Liver (tissue), 8 donors: ENCODE measurements at regions not wholly inside any gene's neighbourhood (a gene's known extent, or its start where the extent isn't known, plus 50 kb on each side); places are given as distances from the start of the nearest gene placed in this dataset.

Experiments used
- DNase-seq: peaks from one replicate; pipeline ENCODE4 v3.0.0-alpha.2; 2017; ENCODE audit warnings: low spot score
- H3K27ac ChIP-seq, 2 donors: one replicate each; pipeline ENCODE4 v1.7.0; 2013; ENCODE audit warnings: inconsistent platforms in 2 of 2, low read length in 2 of 2, control low read depth in 1 of 2, low read depth in 1 of 2, mild to moderate bottlenecking in 1 of 2
- H3K27me3 ChIP-seq, 4 donors: one replicate each; pipeline versions ENCODE4 v1.6.1 to v1.7.0; 2013; ENCODE audit warnings: low read length in 3 of 4, inconsistent platforms in 1 of 4, mild to moderate bottlenecking in 1 of 4, moderate library complexity in 1 of 4; ENCODE audit not compliant: control insufficient read depth in 4 of 4, insufficient read depth in 4 of 4
- H3K36me3 ChIP-seq, 4 donors: one replicate each; pipeline versions ENCODE4 v1.6.1 to v1.7.0; 2013; ENCODE audit warnings: low read length in 3 of 4, mild to moderate bottlenecking in 3 of 4, low read depth in 1 of 4, moderate library complexity in 1 of 4; ENCODE audit not compliant: control insufficient read depth in 4 of 4, insufficient read depth in 3 of 4
- H3K4me1 ChIP-seq, 4 donors: one replicate each; pipeline versions ENCODE4 v1.6.1 to v1.7.0; 2013; ENCODE audit warnings: low read length in 3 of 4, mild to moderate bottlenecking in 3 of 4, moderate library complexity in 1 of 4; ENCODE audit not compliant: control insufficient read depth in 4 of 4, insufficient read depth in 4 of 4
- H3K4me3 ChIP-seq, 3 donors: one replicate each; pipeline versions ENCODE4 v1.6.1 to v1.7.0; 2013; ENCODE audit warnings: low read length in 3 of 3, control low read depth in 1 of 3, low read depth in 1 of 3, mild to moderate bottlenecking in 1 of 3
- H3K9ac ChIP-seq, 2 donors: one replicate each; pipeline ENCODE4 v1.7.0; 2013; ENCODE audit warnings: low read length in 2 of 2, mild to moderate bottlenecking in 2 of 2, moderate library complexity in 2 of 2, control low read depth in 1 of 2, low read depth in 1 of 2
- H3K9me3 ChIP-seq, 4 donors: one replicate each; pipeline versions ENCODE4 v1.6.1 to v1.7.0; 2013; ENCODE audit warnings: low read length in 3 of 4; ENCODE audit not compliant: control insufficient read depth in 4 of 4
- EGR1 ChIP-seq, 2 donors: IDR thresholded peaks; 2 replicates each; pipeline ENCODE4 v1.6.1; 2016 to 2018; ENCODE audit warnings: antibody characterized with exemption in 2 of 2, low read depth in 2 of 2
- FOXA1 ChIP-seq: IDR thresholded peaks from 2 replicates; pipeline ENCODE4 v1.6.1; 2016; ENCODE audit warnings: antibody characterized with exemption
- HNF4A ChIP-seq, 2 donors: conservative IDR thresholded peaks; 2 replicates each; pipeline ENCODE4 v1.6.1; 2016; ENCODE audit warnings: antibody characterized with exemption in 2 of 2, mild to moderate bottlenecking in 2 of 2
- HNF4G ChIP-seq: IDR thresholded peaks from 2 replicates; pipeline ENCODE4 v1.6.1; 2016; ENCODE audit warnings: antibody characterized with exemption
- NR2F2 ChIP-seq: IDR thresholded peaks from 2 replicates; pipeline ENCODE4 v1.6.1; 2016; ENCODE audit warnings: antibody characterized with exemption
- RAD21 ChIP-seq, 2 donors: IDR thresholded peaks; 2 replicates each; pipeline ENCODE4 v1.6.1; 2016; ENCODE audit warnings: antibody characterized with exemption in 2 of 2, mild to moderate bottlenecking in 2 of 2
- RXRA ChIP-seq, 2 donors: IDR thresholded peaks; 2 replicates each; pipeline ENCODE4 v1.6.1; 2017 to 2018; ENCODE audit warnings: antibody characterized with exemption in 2 of 2, mild to moderate bottlenecking in 1 of 2
- SP1 ChIP-seq: IDR thresholded peaks from 2 replicates; pipeline ENCODE4 v1.6.1; 2018; ENCODE audit warnings: antibody characterized with exemption, mild to moderate bottlenecking
- TAF1 ChIP-seq: conservative IDR thresholded peaks from 2 replicates; pipeline ENCODE4 v1.6.1; 2016; ENCODE audit warnings: antibody characterized with exemption, mild to moderate bottlenecking
- YY1 ChIP-seq: IDR thresholded peaks from 2 replicates; pipeline ENCODE4 v1.6.1; 2016; ENCODE audit warnings: antibody characterized with exemption, mild to moderate bottlenecking
- WGBS: extraction: QIAGEN DNeasy Blood & Tissue Kit; methylation state at CpG from one replicate; pipeline ENCODE4 v1.1.7; 2013; 5-methylcytosine and 5-hydroxymethylcytosine counted together
- TF ChIP-seq, protein P1 (sequence below): fragments of 150-350 bp; IDR thresholded peaks from 2 replicates; pipeline ENCODE4 v1.5.1; 2017; ENCODE audit warnings: improper control_type of control experiment, low read depth, low read length; ENCODE audit not compliant: missing input control
- TF ChIP-seq, protein P2 (sequence below): IDR thresholded peaks from 2 replicates; pipeline ENCODE4 v1.6.1; 2016; ENCODE audit warnings: antibody characterized with exemption
- TF ChIP-seq, protein P3 (sequence below): IDR thresholded peaks from 2 replicates; pipeline ENCODE4 v1.6.1; 2016; ENCODE audit warnings: antibody characterized with exemption, mild to moderate bottlenecking
- TF ChIP-seq, protein P4 (sequence below): IDR thresholded peaks from 2 replicates; pipeline ENCODE4 v1.6.1; 2016; ENCODE audit warnings: antibody characterized with exemption
- TF ChIP-seq, protein P5 (sequence below): IDR thresholded peaks from 2 replicates; pipeline ENCODE4 v1.6.1; 2016; ENCODE audit warnings: antibody characterized with exemption
- donor health status: healthy.
- donor health status: healthy.
- donor health status: healthy.
- donor health status: healthy.
- donor health status: healthy.

DNA sequence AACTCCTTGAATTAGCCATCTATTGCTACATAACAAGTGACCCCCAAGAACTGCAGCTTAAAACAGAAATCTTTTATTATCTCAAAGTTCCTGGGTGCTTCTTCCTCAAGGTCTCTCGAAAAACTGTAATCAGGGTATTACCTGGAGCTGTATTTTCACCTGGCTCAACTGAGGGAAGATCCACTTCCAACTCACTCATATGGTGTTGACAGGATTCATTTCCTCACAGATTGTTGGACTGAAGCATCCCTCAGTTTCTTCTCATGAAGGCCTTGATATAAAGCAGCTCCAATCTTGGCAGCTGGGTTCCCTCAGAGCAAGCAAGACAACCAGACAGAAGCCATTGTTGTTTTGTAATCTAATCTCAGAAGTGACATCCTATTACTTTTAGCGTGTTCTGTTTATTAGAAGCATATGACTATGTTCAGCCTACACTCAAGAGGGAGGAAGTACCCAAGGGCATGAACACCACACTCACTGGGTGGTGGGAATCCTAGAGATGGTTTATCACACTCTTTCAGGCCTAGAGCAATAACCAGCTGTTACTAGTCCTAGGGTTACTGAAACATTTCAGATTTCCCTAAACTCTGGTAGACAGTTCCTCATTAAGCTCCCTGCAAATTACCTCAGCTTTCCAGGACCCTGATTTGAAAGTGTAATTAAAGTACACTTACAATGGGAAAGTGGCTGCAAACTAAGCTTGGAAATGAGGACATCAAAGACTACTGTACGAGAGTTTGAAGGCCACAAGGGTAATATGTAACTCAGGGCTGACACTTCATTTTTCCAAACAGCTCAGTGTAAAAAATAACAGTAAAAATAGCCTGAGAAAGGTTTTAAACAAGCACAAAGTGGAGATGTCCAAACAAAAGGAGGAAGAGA lies 222.2 kb downstream of the SEC23A start:
- Histone ChIP-seq H3K27me3 (no peaks in the 10 kb centered on the region), H3K36me3 (no peaks in the 10 kb centered on the region), H3K4me1 (no peaks in the 10 kb centered on the region), H3K27ac (no peak overlapping the region), H3K9ac (no peak overlapping the region), H3K4me3 (no peak overlapping the region), H3K9me3 (no peaks in the 10 kb centered on the region)
- no peak for DNase-seq
- WGBS: 70% methylated on average over 3 of the region's 3 CpGs
- TF ChIP-seq NR2F2: no peak
- TF ChIP-seq, protein P1, sequence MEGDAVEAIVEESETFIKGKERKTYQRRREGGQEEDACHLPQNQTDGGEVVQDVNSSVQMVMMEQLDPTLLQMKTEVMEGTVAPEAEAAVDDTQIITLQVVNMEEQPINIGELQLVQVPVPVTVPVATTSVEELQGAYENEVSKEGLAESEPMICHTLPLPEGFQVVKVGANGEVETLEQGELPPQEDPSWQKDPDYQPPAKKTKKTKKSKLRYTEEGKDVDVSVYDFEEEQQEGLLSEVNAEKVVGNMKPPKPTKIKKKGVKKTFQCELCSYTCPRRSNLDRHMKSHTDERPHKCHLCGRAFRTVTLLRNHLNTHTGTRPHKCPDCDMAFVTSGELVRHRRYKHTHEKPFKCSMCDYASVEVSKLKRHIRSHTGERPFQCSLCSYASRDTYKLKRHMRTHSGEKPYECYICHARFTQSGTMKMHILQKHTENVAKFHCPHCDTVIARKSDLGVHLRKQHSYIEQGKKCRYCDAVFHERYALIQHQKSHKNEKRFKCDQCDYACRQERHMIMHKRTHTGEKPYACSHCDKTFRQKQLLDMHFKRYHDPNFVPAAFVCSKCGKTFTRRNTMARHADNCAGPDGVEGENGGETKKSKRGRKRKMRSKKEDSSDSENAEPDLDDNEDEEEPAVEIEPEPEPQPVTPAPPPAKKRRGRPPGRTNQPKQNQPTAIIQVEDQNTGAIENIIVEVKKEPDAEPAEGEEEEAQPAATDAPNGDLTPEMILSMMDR: no peak
- TF ChIP-seq, protein P2, sequence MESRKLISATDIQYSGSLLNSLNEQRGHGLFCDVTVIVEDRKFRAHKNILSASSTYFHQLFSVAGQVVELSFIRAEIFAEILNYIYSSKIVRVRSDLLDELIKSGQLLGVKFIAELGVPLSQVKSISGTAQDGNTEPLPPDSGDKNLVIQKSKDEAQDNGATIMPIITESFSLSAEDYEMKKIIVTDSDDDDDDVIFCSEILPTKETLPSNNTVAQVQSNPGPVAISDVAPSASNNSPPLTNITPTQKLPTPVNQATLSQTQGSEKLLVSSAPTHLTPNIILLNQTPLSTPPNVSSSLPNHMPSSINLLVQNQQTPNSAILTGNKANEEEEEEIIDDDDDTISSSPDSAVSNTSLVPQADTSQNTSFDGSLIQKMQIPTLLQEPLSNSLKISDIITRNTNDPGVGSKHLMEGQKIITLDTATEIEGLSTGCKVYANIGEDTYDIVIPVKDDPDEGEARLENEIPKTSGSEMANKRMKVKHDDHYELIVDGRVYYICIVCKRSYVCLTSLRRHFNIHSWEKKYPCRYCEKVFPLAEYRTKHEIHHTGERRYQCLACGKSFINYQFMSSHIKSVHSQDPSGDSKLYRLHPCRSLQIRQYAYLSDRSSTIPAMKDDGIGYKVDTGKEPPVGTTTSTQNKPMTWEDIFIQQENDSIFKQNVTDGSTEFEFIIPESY: no peak
- TF ChIP-seq, protein P3, sequence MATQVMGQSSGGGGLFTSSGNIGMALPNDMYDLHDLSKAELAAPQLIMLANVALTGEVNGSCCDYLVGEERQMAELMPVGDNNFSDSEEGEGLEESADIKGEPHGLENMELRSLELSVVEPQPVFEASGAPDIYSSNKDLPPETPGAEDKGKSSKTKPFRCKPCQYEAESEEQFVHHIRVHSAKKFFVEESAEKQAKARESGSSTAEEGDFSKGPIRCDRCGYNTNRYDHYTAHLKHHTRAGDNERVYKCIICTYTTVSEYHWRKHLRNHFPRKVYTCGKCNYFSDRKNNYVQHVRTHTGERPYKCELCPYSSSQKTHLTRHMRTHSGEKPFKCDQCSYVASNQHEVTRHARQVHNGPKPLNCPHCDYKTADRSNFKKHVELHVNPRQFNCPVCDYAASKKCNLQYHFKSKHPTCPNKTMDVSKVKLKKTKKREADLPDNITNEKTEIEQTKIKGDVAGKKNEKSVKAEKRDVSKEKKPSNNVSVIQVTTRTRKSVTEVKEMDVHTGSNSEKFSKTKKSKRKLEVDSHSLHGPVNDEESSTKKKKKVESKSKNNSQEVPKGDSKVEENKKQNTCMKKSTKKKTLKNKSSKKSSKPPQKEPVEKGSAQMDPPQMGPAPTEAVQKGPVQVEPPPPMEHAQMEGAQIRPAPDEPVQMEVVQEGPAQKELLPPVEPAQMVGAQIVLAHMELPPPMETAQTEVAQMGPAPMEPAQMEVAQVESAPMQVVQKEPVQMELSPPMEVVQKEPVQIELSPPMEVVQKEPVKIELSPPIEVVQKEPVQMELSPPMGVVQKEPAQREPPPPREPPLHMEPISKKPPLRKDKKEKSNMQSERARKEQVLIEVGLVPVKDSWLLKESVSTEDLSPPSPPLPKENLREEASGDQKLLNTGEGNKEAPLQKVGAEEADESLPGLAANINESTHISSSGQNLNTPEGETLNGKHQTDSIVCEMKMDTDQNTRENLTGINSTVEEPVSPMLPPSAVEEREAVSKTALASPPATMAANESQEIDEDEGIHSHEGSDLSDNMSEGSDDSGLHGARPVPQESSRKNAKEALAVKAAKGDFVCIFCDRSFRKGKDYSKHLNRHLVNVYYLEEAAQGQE: no peak
- TF ChIP-seq RAD21 (IDR thresholded peaks at IDR 0.05): no peak
- no peak for TF ChIP-seq YY1
- TF ChIP-seq EGR1 (IDR thresholded peaks at IDR 0.05; ENCODE audit: low read depth in 2 of 2): no peak
- TF ChIP-seq, protein P4, sequence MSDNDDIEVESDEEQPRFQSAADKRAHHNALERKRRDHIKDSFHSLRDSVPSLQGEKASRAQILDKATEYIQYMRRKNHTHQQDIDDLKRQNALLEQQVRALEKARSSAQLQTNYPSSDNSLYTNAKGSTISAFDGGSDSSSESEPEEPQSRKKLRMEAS: no peak
- no peak for TF ChIP-seq SP1
- no peak for TF ChIP-seq FOXA1
- TF ChIP-seq, protein P5, sequence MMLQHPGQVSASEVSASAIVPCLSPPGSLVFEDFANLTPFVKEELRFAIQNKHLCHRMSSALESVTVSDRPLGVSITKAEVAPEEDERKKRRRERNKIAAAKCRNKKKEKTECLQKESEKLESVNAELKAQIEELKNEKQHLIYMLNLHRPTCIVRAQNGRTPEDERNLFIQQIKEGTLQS: no peak
- no peak for TF ChIP-seq RXRA (IDR thresholded peaks at IDR 0.05)
- TF ChIP-seq TAF1: no peak
- no peak for TF ChIP-seq HNF4A (conservative IDR thresholded peaks at IDR 0.05)
- TF ChIP-seq HNF4G: no peak
